Endodermal cell (in vitro differentiated cells): ENCODE measurements at regions not wholly inside any gene's neighbourhood (a gene's known extent, or its start where the extent isn't known, plus 50 kb on each side); places are given as distances from the start of the nearest gene placed in this dataset.

Source experiments
- DNase-seq: peaks from one replicate; pipeline ENCODE4 v3.0.0-alpha.2; 2017
- H3K27ac ChIP-seq: 2 replicates; pipeline ENCODE4 v1.5.1; 2013; ENCODE audit warnings: mild to moderate bottlenecking, low read depth, low read length, moderate library complexity
- H3K27me3 ChIP-seq: 2 replicates; pipeline ENCODE4 v1.6.1; 2013; ENCODE audit warnings: mild to moderate bottlenecking, low read length, moderate library complexity; ENCODE audit not compliant: insufficient read depth, control insufficient read depth, poor library complexity, severe bottlenecking
- H3K36me3 ChIP-seq: 2 replicates; pipeline ENCODE4 v1.7.0; 2013; ENCODE audit warnings: mild to moderate bottlenecking, low read length, moderate library complexity; ENCODE audit not compliant: control insufficient read depth, insufficient read depth
- H3K4me1 ChIP-seq: one replicate; pipeline ENCODE4 v1.7.0; 2013; ENCODE audit warnings: low read length; ENCODE audit not compliant: control insufficient read depth, insufficient read depth
- H3K4me3 ChIP-seq: 2 replicates; pipeline ENCODE4 v1.5.1; 2013; ENCODE audit warnings: mild to moderate bottlenecking, low read length, moderate library complexity
- H3K9ac ChIP-seq: 2 replicates; pipeline ENCODE4 v1.6.1; 2013; ENCODE audit warnings: mild to moderate bottlenecking, low read length, moderate library complexity; ENCODE audit not compliant: poor library complexity, severe bottlenecking; ENCODE audit errors: extremely low read depth
- H3K9me3 ChIP-seq: 2 replicates; pipeline ENCODE4 v1.6.1; 2013; ENCODE audit warnings: mild to moderate bottlenecking, low read length, moderate library complexity; ENCODE audit not compliant: control insufficient read depth
- H3K27ac Mint-ChIP-seq: 2 replicates; pipeline ENCODE4 v1.8.0; 2020; ENCODE audit warnings: mixed read lengths
- H3K27me3 Mint-ChIP-seq: 2 replicates; pipeline ENCODE4 v1.8.0; 2021; ENCODE audit warnings: mild to moderate bottlenecking, mixed read lengths; ENCODE audit not compliant: insufficient read depth
- H3K36me3 Mint-ChIP-seq: 2 replicates; pipeline ENCODE4 v1.8.0; 2020; ENCODE audit warnings: low read depth, mixed read lengths
- H3K4me1 Mint-ChIP-seq: 2 replicates; pipeline ENCODE4 v1.8.0; 2020; ENCODE audit warnings: mixed read lengths
- H3K4me3 Mint-ChIP-seq: 2 replicates; pipeline ENCODE4 v1.8.0; 2020; ENCODE audit warnings: mild to moderate bottlenecking, moderate library complexity, mixed read lengths
- H3K9me3 Mint-ChIP-seq: 2 replicates; pipeline ENCODE4 v1.8.0; 2020; ENCODE audit warnings: mild to moderate bottlenecking, mixed read lengths
- CTCF ChIP-seq: fragments of 200-600 bp; sonication (generic); conservative IDR thresholded peaks from 2 replicates; pipeline ENCODE4 v1.5.0; 2021; ENCODE audit warnings: antibody characterized with exemption, mild to moderate bottlenecking
- WGBS, 2 experiments: methylation state at CpG; one replicate each; pipeline versions ENCODE4 v1.1.5 to v1.1.7; 2013; ENCODE audit warnings: missing lambda C conversion rate in 2 of 2, mixed read lengths in 1 of 2; ENCODE audit not compliant: insufficient coverage in 1 of 2, insufficient read length in 1 of 2; 5-methylcytosine and 5-hydroxymethylcytosine counted together

GRCh38 chr7:69126896-69127479, 471.3 kb upstream of the AUTS2 start:
- 94 to 100% methylated on average over 5 to 7 of the region's 7 CpGs for WGBS, 2 experiments
- peaks cover 16% of the 10 kb centered on the region for H3K4me1 Mint-ChIP-seq
- DNase-seq: no peak

GRCh38 chr7:69129524-69129923, 468.8 kb upstream of the AUTS2 start:
- Histone ChIP-seq H3K27me3 (no peaks in the 10 kb centered on the region), H3K9me3 (no peaks in the 10 kb centered on the region), H3K9ac (no peak overlapping the region), H3K36me3 (no peaks in the 10 kb centered on the region), H3K27ac (no peak overlapping the region), H3K4me1 (no peaks in the 10 kb centered on the region), H3K4me3 (no peak overlapping the region)
- DNase-seq: no peak
- 87 to 90% methylated on average over 3 to 4 of the region's 4 CpGs for WGBS, 2 experiments
- H3K36me3 Mint-ChIP-seq: no peaks in the 10 kb centered on the region
- no peak overlapping the region for H3K4me3 Mint-ChIP-seq
- H3K9me3 Mint-ChIP-seq: no peaks in the 10 kb centered on the region
- H3K27ac Mint-ChIP-seq: no peak overlapping the region
- TF ChIP-seq CTCF: no peak
- H3K4me1 Mint-ChIP-seq: peaks cover 6% of the 10 kb centered on the region
- peaks cover 30% of the 10 kb centered on the region for H3K27me3 Mint-ChIP-seq

More at GRCh38 chr7:69126896-69127479, 471.3 kb upstream of the AUTS2 start:
- Histone ChIP-seq H3K27ac (no peak overlapping the region), H3K4me3 (no peak overlapping the region), H3K9me3 (no peaks in the 10 kb centered on the region), H3K36me3 (no peaks in the 10 kb centered on the region), H3K4me1 (no peaks in the 10 kb centered on the region), H3K27me3 (no peaks in the 10 kb centered on the region), H3K9ac (no peak overlapping the region)
- peaks cover 20% of the 10 kb centered on the region for H3K27me3 Mint-ChIP-seq
- H3K4me3 Mint-ChIP-seq: no peak overlapping the region
- no peak for TF ChIP-seq CTCF
- no peak overlapping the region for H3K27ac Mint-ChIP-seq
- no peaks in the 10 kb centered on the region for H3K9me3 Mint-ChIP-seq
- H3K36me3 Mint-ChIP-seq: no peaks in the 10 kb centered on the region

GRCh38 chr7:69129951-69130350, 468.3 kb upstream of the AUTS2 start:
- H3K36me3 Mint-ChIP-seq: no peaks in the 10 kb centered on the region
- H3K4me1 ChIP-seq: no peaks in the 10 kb centered on the region
- no peaks in the 10 kb centered on the region for H3K36me3 ChIP-seq
- H3K4me3 Mint-ChIP-seq: no peak overlapping the region
- H3K27me3 Mint-ChIP-seq: peaks cover 32% of the 10 kb centered on the region
- H3K9me3 Mint-ChIP-seq: no peaks in the 10 kb centered on the region
- H3K27ac Mint-ChIP-seq: no peak overlapping the region
- H3K9ac ChIP-seq: no peak overlapping the region
- H3K4me3 ChIP-seq: no peak overlapping the region
- 65 to 89% methylated on average over 4 to 6 of the region's 7 CpGs for WGBS, 2 experiments
- no peaks in the 10 kb centered on the region for H3K9me3 ChIP-seq
- peaks cover 6% of the 10 kb centered on the region for H3K4me1 Mint-ChIP-seq
- no peak for DNase-seq
- no peak overlapping the region for H3K27ac ChIP-seq
- no peak for TF ChIP-seq CTCF
- no peaks in the 10 kb centered on the region for H3K27me3 ChIP-seq
